ENCODE measurements at regions not wholly inside any gene's neighbourhood (a gene's known extent, or its start where the extent isn't known, plus 50 kb on each side); places are given as distances from the start of the nearest gene placed in this dataset.

GRCh38 chr18:76667603-76668002 lies 154.8 kb upstream of the ZNF236 start:
- no peak for TF ChIP-seq CTCF (conservative IDR thresholded peaks at IDR 0.05 in 1 of 2, IDR thresholded peaks at IDR 0.05 in 1 of 2; ENCODE audit: low read depth in 1 of 2, low read length in 2 of 2)
- TF ChIP-seq EZH2 (IDR thresholded peaks at IDR 0.05; ENCODE audit: low read length, missing control alignments) = no peak

All from fibroblast of lung (primary cell).